ENCODE measurements at regions not wholly inside any gene's neighbourhood (a gene's known extent, or its start where the extent isn't known, plus 50 kb on each side); places are given as distances from the start of the nearest gene placed in this dataset.

DNA sequence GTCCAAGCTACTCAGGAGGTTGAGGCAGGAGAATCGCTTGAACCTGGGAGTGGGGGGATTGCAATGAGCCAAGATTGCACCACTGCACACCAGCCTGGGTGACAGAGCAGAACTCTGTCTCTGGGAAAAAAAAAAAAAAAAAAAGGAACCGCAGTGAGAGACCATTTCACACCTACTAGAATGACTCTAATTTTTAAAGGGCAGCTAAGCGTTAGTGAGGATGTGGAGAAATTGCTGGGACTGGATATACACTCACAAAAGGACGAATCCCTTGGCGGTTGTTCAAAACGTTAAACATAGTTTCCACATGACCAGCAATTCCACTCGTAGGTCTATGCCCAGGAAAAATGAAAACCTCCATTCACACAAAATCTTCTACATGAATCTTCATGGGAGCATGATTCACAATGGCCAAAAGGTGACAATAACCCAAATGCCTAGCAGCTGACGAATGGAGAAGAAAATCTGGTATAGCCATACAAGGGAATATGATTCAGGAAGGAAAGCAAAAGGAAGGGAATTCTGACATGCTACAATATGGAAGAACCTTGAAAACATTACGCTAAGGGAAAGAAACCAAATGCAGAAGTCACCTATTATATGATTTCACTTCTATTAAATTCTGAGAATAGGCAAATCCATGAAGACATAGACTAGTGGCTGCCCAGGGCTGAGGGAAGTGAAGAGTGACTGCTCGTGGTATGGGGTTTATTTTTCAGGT is 127.0 kb downstream of the CHSY1 start:
- Mint-ChIP-seq H3K36me3 (ENCODE audit: low read depth) (peaks cover 9% of the 10 kb centered on the region), H3K27ac (peak overlapping the region; percentile 78), H3K9me3 (no peaks in the 10 kb centered on the region), H3K4me1 (ENCODE audit: low read depth) (peaks cover 70% of the 10 kb centered on the region), H3K27me3 (ENCODE audit: low read depth) (no peaks in the 10 kb centered on the region), H3K4me3 (peak overlapping the region; percentile 21)

GRCh38 chr15:101123222-101123910 is 128.5 kb downstream of the CHSY1 start:
- no peaks in the 10 kb centered on the region for H3K27me3 Mint-ChIP-seq (ENCODE audit: low read depth)
- peak overlapping the region; percentile 25 for H3K4me3 Mint-ChIP-seq
- peaks cover 9% of the 10 kb centered on the region for H3K36me3 Mint-ChIP-seq (ENCODE audit: low read depth)
- H3K4me1 Mint-ChIP-seq (ENCODE audit: low read depth) = peaks cover 59% of the 10 kb centered on the region
- no peaks in the 10 kb centered on the region for H3K9me3 Mint-ChIP-seq
- peak overlapping the region; percentile 22 for H3K27ac Mint-ChIP-seq

- Mint-ChIP-seq H3K4me1 (ENCODE audit: low read depth) (peaks cover 54% of the 10 kb centered on the region), H3K9me3 (no peaks in the 10 kb centered on the region), H3K27ac (peak overlapping the region; percentile 63), H3K4me3 (peak overlapping the region; percentile 27), H3K36me3 (ENCODE audit: low read depth) (peaks cover 4% of the 10 kb centered on the region), H3K27me3 (ENCODE audit: low read depth) (no peaks in the 10 kb centered on the region)
These were observed 129.0 kb downstream of the CHSY1 start for GRCh38 chr15:101122806-101123205.

DNA sequence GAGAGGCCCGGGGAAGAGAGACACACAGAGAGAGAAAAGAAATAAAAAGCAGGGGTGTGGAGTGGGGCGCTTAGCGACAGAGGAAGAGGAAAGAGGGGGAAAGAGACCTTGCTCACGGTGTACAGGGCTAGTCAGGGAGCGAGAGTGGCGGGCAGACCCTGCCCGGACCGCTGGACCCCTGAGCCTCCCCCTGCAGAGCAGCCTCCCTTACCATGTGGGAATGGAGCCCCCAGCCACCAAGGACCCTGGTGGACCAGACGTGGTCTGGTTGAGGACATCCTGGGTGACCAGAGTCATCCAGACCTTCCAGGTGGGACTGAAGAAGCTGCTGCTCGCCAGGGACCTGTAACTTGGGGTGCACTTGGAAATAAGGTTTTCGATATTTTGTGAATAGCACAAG is 129.6 kb downstream of the CHSY1 start:
- Mint-ChIP-seq H3K4me1 (ENCODE audit: low read depth) (peaks cover 48% of the 10 kb centered on the region), H3K36me3 (ENCODE audit: low read depth) (no peaks in the 10 kb centered on the region), H3K4me3 (peak overlapping the region; percentile 72), H3K27me3 (ENCODE audit: low read depth) (no peaks in the 10 kb centered on the region), H3K27ac (peak overlapping the region; percentile 82), H3K9me3 (no peaks in the 10 kb centered on the region)

- Mint-ChIP-seq H3K27ac (peak overlapping the region; percentile 82), H3K4me3 (peak overlapping the region; percentile 72), H3K36me3 (ENCODE audit: low read depth) (no peaks in the 10 kb centered on the region), H3K27me3 (ENCODE audit: low read depth) (no peaks in the 10 kb centered on the region), H3K4me1 (ENCODE audit: low read depth) (peaks cover 43% of the 10 kb centered on the region), H3K9me3 (no peaks in the 10 kb centered on the region)
These were observed 130.2 kb downstream of the CHSY1 start for GRCh38 chr15:101121511-101122090.

DNA sequence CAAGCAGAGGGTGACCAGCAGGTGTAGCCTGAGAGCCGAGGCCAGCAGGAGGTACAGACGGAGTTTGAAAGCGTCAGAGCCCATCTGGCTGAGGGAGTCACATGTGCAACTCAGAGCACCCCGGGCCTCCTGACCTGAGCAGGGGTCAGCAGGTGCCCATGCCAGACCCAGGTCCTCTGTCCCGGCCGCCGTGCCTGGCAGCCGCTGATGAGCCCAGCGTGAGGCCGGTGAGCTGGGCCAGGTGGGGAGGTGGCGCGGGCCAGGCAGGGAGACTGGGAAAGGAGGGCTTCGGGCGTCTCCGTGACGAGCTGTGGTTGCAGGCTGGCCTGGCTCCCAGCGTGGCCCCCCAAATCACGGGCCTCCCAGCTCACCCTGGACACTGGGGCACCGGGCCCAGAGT is 130.9 kb downstream of the CHSY1 start:
- H3K4me3 Mint-ChIP-seq = no peak overlapping the region
- H3K27me3 Mint-ChIP-seq (ENCODE audit: low read depth) = no peaks in the 10 kb centered on the region
- H3K9me3 Mint-ChIP-seq = no peaks in the 10 kb centered on the region
- no peaks in the 10 kb centered on the region for H3K36me3 Mint-ChIP-seq (ENCODE audit: low read depth)
- H3K27ac Mint-ChIP-seq = no peak overlapping the region
- peaks cover 43% of the 10 kb centered on the region for H3K4me1 Mint-ChIP-seq (ENCODE audit: low read depth)

DNA sequence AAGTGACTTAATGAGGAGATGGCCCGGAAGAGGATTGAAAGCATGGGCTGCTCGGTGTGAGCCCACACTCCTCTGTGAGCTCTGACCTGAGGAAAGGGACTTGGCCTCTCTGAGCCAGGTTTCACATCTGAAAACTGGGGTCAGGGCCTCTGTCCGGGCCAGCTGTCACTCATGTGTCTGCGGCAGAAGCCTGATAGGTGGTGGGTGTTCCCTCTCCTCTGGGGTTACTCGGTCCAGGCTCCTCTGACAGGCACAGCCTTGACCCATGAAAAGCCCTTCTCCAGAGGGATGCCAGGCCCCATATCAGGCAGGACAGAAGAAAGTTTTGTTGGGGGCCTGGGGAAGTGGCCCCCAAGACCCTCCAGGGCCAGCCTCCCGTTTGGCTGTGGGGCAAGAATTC is 131.4 kb downstream of the CHSY1 start:
- Mint-ChIP-seq H3K4me1 (ENCODE audit: low read depth) (peaks cover 42% of the 10 kb centered on the region), H3K36me3 (ENCODE audit: low read depth) (no peaks in the 10 kb centered on the region), H3K27me3 (ENCODE audit: low read depth) (no peaks in the 10 kb centered on the region), H3K9me3 (no peaks in the 10 kb centered on the region), H3K27ac (no peak overlapping the region), H3K4me3 (no peak overlapping the region)

All from T-helper 1 cell treated with Interleukin-12 subunit alpha and Interleukin-12 subunit beta and Interleukin-4 antibody, amounts not matched to agents 30 μg/mL and 1 μg/mL, for 36 hours (primary cell).